Mesenchymal stem cell (in vitro differentiated cells and primary cell): ENCODE measurements at regions not wholly inside any gene's neighbourhood (a gene's known extent, or its start where the extent isn't known, plus 50 kb on each side); places are given as distances from the start of the nearest gene placed in this dataset.

Source experiments
- DNase-seq: peaks from one replicate; pipeline ENCODE4 v3.0.0-alpha.2; 2013
- H2AFZ ChIP-seq: one replicate; pipeline ENCODE4 v1.6.1; 2013; ENCODE audit warnings: low read depth, mild to moderate bottlenecking, control low read depth, inconsistent platforms, low read length, moderate library complexity
- H2AK5ac ChIP-seq: 2 replicates; pipeline ENCODE4 v1.6.1; 2013; ENCODE audit warnings: low read length, moderate library complexity, mild to moderate bottlenecking, inconsistent platforms; ENCODE audit not compliant: severe bottlenecking
- H2BK120ac ChIP-seq: one replicate; pipeline ENCODE4 v1.6.1; 2013; ENCODE audit warnings: low read depth, mild to moderate bottlenecking, inconsistent platforms, low read length, moderate library complexity
- H2BK12ac ChIP-seq, 2 experiments: one replicate each; pipeline ENCODE4 v1.6.1; 2013; ENCODE audit warnings: inconsistent platforms in 2 of 2, low read length in 2 of 2, mild to moderate bottlenecking in 2 of 2, moderate library complexity in 2 of 2, control low read depth in 1 of 2
- H2BK15ac ChIP-seq: one replicate; pipeline ENCODE4 v1.6.1; 2013; ENCODE audit warnings: mild to moderate bottlenecking, low read depth, inconsistent platforms; ENCODE audit not compliant: poor library complexity, severe bottlenecking
- H2BK5ac ChIP-seq: 2 replicates; pipeline ENCODE4 v1.6.1; 2013; ENCODE audit warnings: low read depth, mild to moderate bottlenecking, low read length, control low read depth, inconsistent platforms; ENCODE audit not compliant: poor library complexity, severe bottlenecking
- H3K14ac ChIP-seq, 2 experiments: one replicate each; pipeline ENCODE4 v1.6.1; 2013; ENCODE audit warnings: inconsistent platforms in 2 of 2, low read length in 2 of 2, control low read depth in 1 of 2, mild to moderate bottlenecking in 1 of 2, moderate library complexity in 1 of 2
- H3K18ac ChIP-seq, 2 experiments: one replicate each; pipeline ENCODE4 v1.6.1; 2013; ENCODE audit warnings: inconsistent platforms in 2 of 2, low read length in 2 of 2, control low read depth in 1 of 2, low read depth in 1 of 2, mild to moderate bottlenecking in 1 of 2
- H3K23ac ChIP-seq, 2 experiments: one replicate each; pipeline ENCODE4 v1.6.1; 2013; ENCODE audit warnings: inconsistent platforms in 2 of 2, low read length in 2 of 2, mild to moderate bottlenecking in 2 of 2, moderate library complexity in 2 of 2, control low read depth in 1 of 2
- H3K27ac ChIP-seq: 2 replicates; pipeline ENCODE4 v1.5.1; 2013; ENCODE audit warnings: mild to moderate bottlenecking, moderate library complexity, low read length, control low read depth, inconsistent platforms; ENCODE audit not compliant: poor library complexity, severe bottlenecking
- H3K27me3 ChIP-seq, 2 experiments: 2 replicates each; pipeline versions ENCODE4 v1.6.1 to v1.7.0; 2013; ENCODE audit warnings: low read length in 2 of 2, mild to moderate bottlenecking in 2 of 2, moderate library complexity in 2 of 2, control low read depth in 1 of 2, inconsistent platforms in 1 of 2; ENCODE audit not compliant: control insufficient read depth in 1 of 2, insufficient read depth in 1 of 2
- H3K36me3 ChIP-seq, 2 experiments: 2 replicates each; pipeline versions ENCODE4 v1.6.1 to v1.7.0; 2013; ENCODE audit warnings: low read length in 2 of 2, control low read depth in 1 of 2, inconsistent platforms in 1 of 2, low read depth in 1 of 2, mild to moderate bottlenecking in 1 of 2; ENCODE audit not compliant: insufficient read depth in 2 of 2, control insufficient read depth in 1 of 2
- H3K4ac ChIP-seq, 2 experiments: one replicate each; pipeline ENCODE4 v1.6.1; 2013; ENCODE audit warnings: inconsistent platforms in 2 of 2, low read length in 2 of 2, mild to moderate bottlenecking in 2 of 2, moderate library complexity in 2 of 2, control low read depth in 1 of 2, low read depth in 1 of 2
- H3K4me1 ChIP-seq: 2 replicates; pipeline ENCODE4 v1.6.1; 2013; ENCODE audit warnings: low read depth, low read length, control low read depth; ENCODE audit not compliant: control insufficient read depth, insufficient read depth
- H3K4me2 ChIP-seq: 2 replicates; pipeline ENCODE4 v1.6.1; 2013; ENCODE audit warnings: low read length, mild to moderate bottlenecking, inconsistent platforms; ENCODE audit not compliant: poor library complexity, severe bottlenecking
- H3K4me3 ChIP-seq, 2 experiments: 2 replicates each; pipeline versions ENCODE4 v1.5.1 to v1.7.0; 2013; ENCODE audit warnings: low read length in 2 of 2, mild to moderate bottlenecking in 2 of 2, control low read depth in 1 of 2, low read depth in 1 of 2; ENCODE audit not compliant: insufficient read depth in 1 of 2
- H3K79me1 ChIP-seq: replicated peaks from 2 replicates; pipeline ENCODE4 v1.6.1; 2013; ENCODE audit warnings: mild to moderate bottlenecking, control low read depth, low read length, inconsistent platforms; ENCODE audit not compliant: poor library complexity, severe bottlenecking
- H3K9ac ChIP-seq: 2 replicates; pipeline ENCODE4 v1.7.0; 2013; ENCODE audit warnings: mild to moderate bottlenecking, low read length, moderate library complexity
- H3K9me3 ChIP-seq: 2 replicates; pipeline ENCODE4 v1.7.0; 2013; ENCODE audit warnings: mild to moderate bottlenecking, low read length; ENCODE audit not compliant: control insufficient read depth
- H4K8ac ChIP-seq: one replicate; pipeline ENCODE4 v1.6.1; 2013; ENCODE audit warnings: inconsistent platforms, mild to moderate bottlenecking, low read length, moderate library complexity
- H4K91ac ChIP-seq: one replicate; pipeline ENCODE4 v1.6.1; 2013; ENCODE audit warnings: mild to moderate bottlenecking, low read length, inconsistent platforms
- WGBS: methylation state at CpG from one replicate; pipeline ENCODE4 v1.1.7; 2013; ENCODE audit warnings: mixed read lengths; 5-methylcytosine and 5-hydroxymethylcytosine counted together

- no peaks in the 10 kb centered on the region for H3K27me3 ChIP-seq
- H2AFZ ChIP-seq: no peak overlapping the region
- no peak for DNase-seq
Measured at GRCh38 chr1:5200006-5200405, 545.6 kb downstream of the AJAP1 start.

GRCh38 chr1:5198328-5198727 lies 543.9 kb downstream of the AJAP1 start:
- no peak overlapping the region for H2BK5ac ChIP-seq
- H4K8ac ChIP-seq: no peak overlapping the region
- 97% methylated on average over 3 of the region's 5 CpGs for WGBS
- peaks cover 10% of the 10 kb centered on the region for H3K9me3 ChIP-seq
- no peak overlapping the region for H2BK15ac ChIP-seq
- no peak overlapping the region for H2BK12ac ChIP-seq
- no peak overlapping the region for H3K4me2 ChIP-seq
- no peaks in the 10 kb centered on the region for H3K27me3 ChIP-seq
- no peaks in the 10 kb centered on the region for H3K36me3 ChIP-seq
- no peak overlapping the region for H2AK5ac ChIP-seq
- DNase-seq: no peak
- no peak overlapping the region for H3K23ac ChIP-seq
- H3K4ac ChIP-seq: no peak overlapping the region
- no peak overlapping the region for H3K4me3 ChIP-seq
- no peak overlapping the region for H4K91ac ChIP-seq
- H2BK120ac ChIP-seq: no peak overlapping the region
- H3K27ac ChIP-seq: no peak overlapping the region
- H2AFZ ChIP-seq: no peak overlapping the region
- no peak overlapping the region for H3K9ac ChIP-seq
- H3K4me1 ChIP-seq: no peaks in the 10 kb centered on the region
- no peak overlapping the region for H3K18ac ChIP-seq
- no peaks in the 10 kb centered on the region for H3K79me1 ChIP-seq
- H3K14ac ChIP-seq: no peak overlapping the region

More at GRCh38 chr1:5200006-5200405, 545.6 kb downstream of the AJAP1 start:
- Histone ChIP-seq H3K36me3 (no peaks in the 10 kb centered on the region), H3K4me1 (no peaks in the 10 kb centered on the region), H3K9me3 (peaks cover 16% of the 10 kb centered on the region), H2AK5ac (no peak overlapping the region), H3K14ac (no peak overlapping the region), H2BK15ac (no peak overlapping the region), H3K4me3 (no peak overlapping the region), H3K4me2 (no peak overlapping the region), H3K9ac (no peak overlapping the region), H2BK5ac (no peak overlapping the region), H2BK120ac (no peak overlapping the region), H4K8ac (no peak overlapping the region), H4K91ac (no peak overlapping the region), H3K23ac (no peak overlapping the region), H3K18ac (no peak overlapping the region), H3K27ac (no peak overlapping the region), H3K79me1 (no peaks in the 10 kb centered on the region), H2BK12ac (no peak overlapping the region), H3K4ac (no peak overlapping the region)
- 61% methylated on average over 3 of the region's 3 CpGs for WGBS

- no peak overlapping the region for H3K18ac ChIP-seq
- no peak overlapping the region for H2BK5ac ChIP-seq
- H3K23ac ChIP-seq: no peak overlapping the region
- H2BK15ac ChIP-seq: no peak overlapping the region
- no peak overlapping the region for H2BK12ac ChIP-seq
- H4K8ac ChIP-seq: no peak overlapping the region
- no peak overlapping the region for H4K91ac ChIP-seq
- no peaks in the 10 kb centered on the region for H3K36me3 ChIP-seq
- H3K4me1 ChIP-seq: no peaks in the 10 kb centered on the region
- no peak overlapping the region for H3K27ac ChIP-seq
- no peak overlapping the region for H3K4me3 ChIP-seq
- peaks cover 18% of the 10 kb centered on the region for H3K9me3 ChIP-seq
- no peak for DNase-seq
- no peak overlapping the region for H3K4me2 ChIP-seq
- no peak overlapping the region for H2AK5ac ChIP-seq
- H3K9ac ChIP-seq: no peak overlapping the region
- no peak overlapping the region for H3K14ac ChIP-seq
- H2AFZ ChIP-seq: no peak overlapping the region
- H3K4ac ChIP-seq: no peak overlapping the region
- no peaks in the 10 kb centered on the region for H3K27me3 ChIP-seq
- WGBS: 78% methylated on average over 6 of the region's 6 CpGs
- H2BK120ac ChIP-seq: no peak overlapping the region
- H3K79me1 ChIP-seq: no peaks in the 10 kb centered on the region
Measured at GRCh38 chr1:5191470-5191869, 537.1 kb downstream of the AJAP1 start.

GRCh38 chr1:5189384-5189783 lies 535.0 kb downstream of the AJAP1 start:
- H3K18ac ChIP-seq: no peak overlapping the region
- H3K9me3 ChIP-seq: peaks cover 31% of the 10 kb centered on the region
- H3K4me1 ChIP-seq: no peaks in the 10 kb centered on the region
- H2BK12ac ChIP-seq: no peak overlapping the region
- H3K23ac ChIP-seq: no peak overlapping the region
- H3K4ac ChIP-seq: no peak overlapping the region
- H2BK15ac ChIP-seq: no peak overlapping the region
- no peaks in the 10 kb centered on the region for H3K36me3 ChIP-seq
- no peaks in the 10 kb centered on the region for H3K27me3 ChIP-seq
- no peak overlapping the region for H4K8ac ChIP-seq
- no peak overlapping the region for H3K9ac ChIP-seq
- H2AK5ac ChIP-seq: no peak overlapping the region
- H3K79me1 ChIP-seq: no peaks in the 10 kb centered on the region
- no peak overlapping the region for H3K4me2 ChIP-seq
- H3K27ac ChIP-seq: no peak overlapping the region
- 74% methylated on average over 4 of the region's 4 CpGs for WGBS
- no peak overlapping the region for H2BK5ac ChIP-seq
- H2BK120ac ChIP-seq: no peak overlapping the region
- no peak overlapping the region for H2AFZ ChIP-seq
- no peak overlapping the region for H3K4me3 ChIP-seq
- DNase-seq: no peak
- H4K91ac ChIP-seq: no peak overlapping the region
- H3K14ac ChIP-seq: no peak overlapping the region
